K562 (cell line): ENCODE measurements at regions not wholly inside any gene's neighbourhood (a gene's known extent, or its start where the extent isn't known, plus 50 kb on each side); places are given as distances from the start of the nearest gene placed in this dataset.

ENCODE experiments used
- ATAC-seq: fragments of 200-7000 bp; cut with Tn5 transposase; 3 replicates; pipeline ENCODE4 v1.9.1; 2020; ENCODE audit warnings: moderate library complexity
- BruUV-seq: library from RNA; stranded (reverse); fragments of 400-500 nt; replicated peaks from 2 replicates; lab custom pipeline; 2021; lab: Mats Ljungman, UMichigan
- CTCF ChIA-PET: fragments of 300-600 bp; formaldehyde crosslinking; extraction: SDS; loops from one replicate; lab custom pipeline; 2021; ENCODE audit warnings: low intra/inter-chr PET ratio; lab: Yijun Ruan, JAX
- POLR2A ChIA-PET: fragments of 300-600, 350-650 bp; sonication (Branson Sonifier 250); formaldehyde crosslinking; extraction: SDS; loops from one replicate; lab custom pipeline; 2021; ENCODE audit warnings: antibody characterized with exemption, inconsistent platforms; lab: Yijun Ruan, JAX
- DNase-seq, 4 experiments: peaks; one replicate each; pipeline versions ENCODE4 v3.0.0 to v3.0.0-alpha.2; 2011 to 2018; ENCODE audit warnings: low spot score in 3 of 4, mixed read lengths in 3 of 4; ENCODE audit errors: extremely low read depth in 1 of 4
- FAIRE-seq: peaks from 2 replicates; lab custom pipeline; 2011; peaks lifted over from hg19 to GRCh38; lab: Jason Lieb, UNC
- H2AFZ ChIP-seq: 2 replicates; pipeline ENCODE4 v1.6.0; 2011; ENCODE audit warnings: low read depth, low read length, control low read depth, inconsistent platforms
- H3K27ac ChIP-seq: fragments of 200-600 bp; 3 replicates; pipeline ENCODE4 v1.8.0; 2011; ENCODE audit warnings: low read depth, mild to moderate bottlenecking, control low read depth, inconsistent platforms, low read length, moderate library complexity, mixed read lengths; ENCODE audit errors: extremely low read depth
- H3K27me3 ChIP-seq, 2 experiments: fragments of 300-600 bp in 1 of 2; 2 replicates in 1 of 2; 3 replicates in 1 of 2; pipeline versions ENCODE4 v1.6.0 to v1.8.0; 2011; ENCODE audit warnings: inconsistent platforms in 2 of 2, low read length in 2 of 2, mild to moderate bottlenecking in 1 of 2, mixed read lengths in 1 of 2, moderate library complexity in 1 of 2; ENCODE audit not compliant: control insufficient read depth in 2 of 2, insufficient read depth in 2 of 2
- H3K36me3 ChIP-seq: fragments of 300-600 bp; 3 replicates; pipeline ENCODE4 v1.8.0; 2011; ENCODE audit warnings: mild to moderate bottlenecking, low read length, inconsistent platforms; ENCODE audit not compliant: control insufficient read depth, insufficient read depth
- H3K4me1 ChIP-seq, 2 experiments: fragments of 200-600 bp in 1 of 2; replicated peaks in 1 of 2; 2 replicates in 1 of 2; 3 replicates in 1 of 2; pipeline versions ENCODE4 v1.5.1 to v1.8.0; 2011; ENCODE audit warnings: inconsistent platforms in 2 of 2, low read length in 2 of 2, mild to moderate bottlenecking in 1 of 2, mixed read lengths in 1 of 2, moderate library complexity in 1 of 2; ENCODE audit not compliant: control insufficient read depth in 2 of 2, insufficient read depth in 2 of 2
- H3K4me2 ChIP-seq: 2 replicates; pipeline ENCODE4 v1.6.1; 2011; ENCODE audit warnings: low read length, control low read depth, inconsistent platforms, mixed read lengths; ENCODE audit not compliant: insufficient read depth
- H3K4me3 ChIP-seq: fragments of 200-600 bp; sonication (generic), shearing (Covaris generic); 2 replicates; pipeline ENCODE4 v1.5.1; 2016; ENCODE audit warnings: control low read depth, inconsistent platforms
- H3K79me2 ChIP-seq: fragments of 200-600 bp; 3 replicates; pipeline ENCODE4 v1.8.0; 2011; ENCODE audit warnings: low read length, inconsistent platforms; ENCODE audit not compliant: control insufficient read depth, insufficient read depth
- H3K9ac ChIP-seq, 2 experiments: 2 replicates each; pipeline versions ENCODE4 v1.6.0 to v1.6.1; 2011; ENCODE audit warnings: low read depth in 2 of 2, low read length in 2 of 2, control low read depth in 1 of 2, inconsistent platforms in 1 of 2, mild to moderate bottlenecking in 1 of 2, mixed read lengths in 1 of 2; ENCODE audit not compliant: insufficient read depth in 1 of 2
- H3K9me1 ChIP-seq: one replicate; pipeline ENCODE4 v1.6.0; 2011; ENCODE audit warnings: inconsistent platforms, mild to moderate bottlenecking, low read length, moderate library complexity; ENCODE audit not compliant: control insufficient read depth, insufficient read depth
- H3K9me3 ChIP-seq: replicated peaks from 2 replicates; pipeline ENCODE4 v1.5.1; 2011; ENCODE audit warnings: low read depth, low read length, inconsistent platforms; ENCODE audit not compliant: control insufficient read depth, insufficient read depth
- H4K20me1 ChIP-seq: replicated peaks from 2 replicates; pipeline ENCODE4 v1.6.1; 2011; ENCODE audit warnings: low read length, inconsistent platforms, mixed read lengths; ENCODE audit not compliant: control insufficient read depth, insufficient read depth
- E2F6 ChIP-seq, 2 experiments: IDR thresholded peaks; 2 replicates each; pipeline ENCODE4 v1.6.1; 2011; ENCODE audit warnings: borderline replicate concordance in 1 of 2, control low read depth in 1 of 2, low read depth in 1 of 2, low read length in 1 of 2, mild to moderate bottlenecking in 1 of 2, mixed read lengths in 1 of 2, moderate library complexity in 1 of 2; ENCODE audit not compliant: insufficient read depth in 1 of 2, insufficient read length in 1 of 2, poor library complexity in 1 of 2, severe bottlenecking in 1 of 2; ENCODE audit errors: extremely low read depth in 1 of 2
- ELF2 ChIP-seq: fragments of 250-450 bp; sonication (Bioruptor Pico); IDR thresholded peaks from 2 replicates; pipeline ENCODE4 v1.5.0; 2021; ENCODE audit warnings: mild to moderate bottlenecking
- ELF4 ChIP-seq: fragments of 450-650 bp; formaldehyde crosslinking; IDR thresholded peaks from 2 replicates; pipeline ENCODE4 v1.4.0; 2022; ENCODE audit warnings: missing genetic modification characterization
- HIVEP1 ChIP-seq: fragments of 250-450 bp; sonication (Bioruptor Pico); IDR thresholded peaks from 2 replicates; pipeline ENCODE4 v1.4.0; 2020; ENCODE audit warnings: mild to moderate bottlenecking
- HMG20A ChIP-seq: fragments of 450-650 bp; formaldehyde crosslinking; conservative IDR thresholded peaks from 2 replicates; pipeline ENCODE4 v1.4.0; 2020; ENCODE audit warnings: mild to moderate bottlenecking, mixed read lengths
- HMGN3 ChIP-seq: IDR thresholded peaks from 2 replicates; pipeline ENCODE4 v1.6.1; 2011; ENCODE audit warnings: borderline replicate concordance, low read depth, mild to moderate bottlenecking, mixed read lengths, low read length; ENCODE audit not compliant: insufficient read length; ENCODE audit errors: extremely low read depth
- IRF2 ChIP-seq: sonication (generic); formaldehyde crosslinking; IDR thresholded peaks from 2 replicates; pipeline ENCODE4 v1.8.1; 2022; ENCODE audit warnings: mild to moderate bottlenecking, missing genetic modification reagents
- MEF2A ChIP-seq: IDR thresholded peaks from 2 replicates; pipeline ENCODE4 v1.6.1; 2011; ENCODE audit warnings: low read depth, mild to moderate bottlenecking, low read length, moderate library complexity; ENCODE audit not compliant: control insufficient read depth
- NFIC ChIP-seq: fragments of 450-650 bp; IDR thresholded peaks from 2 replicates; pipeline ENCODE4 v1.6.1; 2017; ENCODE audit warnings: mild to moderate bottlenecking, inconsistent platforms
- NR2C2 ChIP-seq, 2 experiments: fragments of 200-800 bp in 1 of 2; sonication (Bioruptor generic) in 1 of 2; sonication (generic) in 1 of 2; formaldehyde crosslinking in 1 of 2; IDR thresholded peaks; 2 replicates each; pipeline versions ENCODE4 v1.6.1 to v1.8.0; 2016 to 2022; ENCODE audit warnings: mild to moderate bottlenecking in 1 of 2, missing compliant biosample characterization in 1 of 2, missing genetic modification characterization in 1 of 2, missing genetic modification reagents in 1 of 2
- RB1 ChIP-seq: fragments of 450-650 bp; IDR thresholded peaks from 2 replicates; pipeline ENCODE4 v1.6.1; 2017; ENCODE audit warnings: low read depth, mild to moderate bottlenecking
- RCOR1 ChIP-seq, 2 experiments: IDR thresholded peaks; 2 replicates each; pipeline ENCODE4 v1.6.1; 2012; ENCODE audit warnings: low read depth in 2 of 2, low read length in 2 of 2, borderline replicate concordance in 1 of 2, improper control_type of control experiment in 1 of 2
- SOX6 ChIP-seq: fragments of 450-650 bp; IDR thresholded peaks from 2 replicates; pipeline ENCODE4 v1.6.1; 2014; ENCODE audit warnings: mild to moderate bottlenecking
- TRIM24 ChIP-seq, 2 experiments: fragments of 450-650 bp; IDR thresholded peaks; 2 replicates each; pipeline ENCODE4 v1.6.1; 2016
- YY1 ChIP-seq, 3 experiments: IDR thresholded peaks; 2 replicates each; pipeline ENCODE4 v1.6.1; 2011; ENCODE audit warnings: low read length in 2 of 3, mild to moderate bottlenecking in 2 of 3, moderate library complexity in 2 of 3, borderline replicate concordance in 1 of 3, control low read depth in 1 of 3, low read depth in 1 of 3; ENCODE audit not compliant: insufficient read depth in 3 of 3, insufficient replicate concordance in 2 of 3, control insufficient read depth in 1 of 3, insufficient read length in 1 of 3; ENCODE audit errors: extremely low read depth in 1 of 3
- ZBED1 ChIP-seq: IDR thresholded peaks from 2 replicates; pipeline ENCODE4 v1.6.1; 2014
- ZNF311 ChIP-seq: fragments of 250-450 bp; sonication (Bioruptor Pico); IDR thresholded peaks from 2 replicates; pipeline ENCODE4 v1.4.0; 2020; ENCODE audit warnings: mild to moderate bottlenecking, moderate library complexity
- ZNF592 ChIP-seq: fragments of 450-650 bp; IDR thresholded peaks from 2 replicates; pipeline ENCODE4 v1.6.1; 2017; ENCODE audit warnings: antibody characterized with exemption, mild to moderate bottlenecking
- WGBS: fragments of 100-300 bp; shearing (Covaris generic); methylation state at CpG from one replicate; pipeline ENCODE4 v1.1.6; 2016; ENCODE audit warnings: low coverage, mixed read lengths; ENCODE audit not compliant: insufficient coverage; ENCODE audit errors: missing lambda C conversion rate; 5-methylcytosine and 5-hydroxymethylcytosine counted together
- in situ Hi-C: fragments of 300-500 bp; cut with MboI; formaldehyde crosslinking; loops from 4 replicates; pipeline ENCODE4 v1.15.0; 2018; ENCODE audit warnings: inconsistent platforms, mixed read lengths
- intact Hi-C: fragments of 100-400 bp; cut with micrococcal nuclease; formaldehyde crosslinking; loops from 2 replicates; pipeline ENCODE4 v1.14.2; 2022

DNA sequence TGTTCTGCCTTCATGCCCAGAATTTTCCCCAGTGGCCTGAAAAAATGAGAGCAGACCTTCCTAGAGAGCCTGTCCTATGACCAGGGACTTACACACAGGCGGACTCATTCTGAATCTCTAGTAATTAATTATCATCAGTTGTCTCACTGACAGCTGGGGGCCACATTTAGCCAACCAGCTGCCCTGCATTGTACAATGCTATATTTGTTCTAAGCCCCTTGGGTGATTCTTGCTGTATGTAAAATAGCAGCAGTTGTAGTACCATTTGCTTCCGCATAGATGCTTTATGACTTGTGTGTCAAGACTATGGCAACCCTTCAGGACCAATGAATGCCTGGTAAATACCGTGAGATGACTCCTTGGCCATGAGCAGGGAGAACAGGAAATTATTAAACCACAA lies 415.4 kb upstream of the SEMA6A start (continued):
- TF ChIP-seq HMG20A (CRISPR knock-in tag) (no peak), TRIM24 (IDR thresholded peaks at IDR 0.05) (no peak), NFIC (no peak), ELF2 (CRISPR knock-in tag) (no peak)

- in situ Hi-C loops = no loop called here
- FAIRE-seq = no peak
- TF ChIP-seq MEF2A (no peak), SOX6 (no peak), YY1 (IDR thresholded peaks at IDR 0.05; ENCODE audit: borderline replicate concordance in 1 of 3, control insufficient read depth in 1 of 3, extremely low read depth in 1 of 3, insufficient read depth in 3 of 3, insufficient read length in 1 of 3, insufficient replicate concordance in 2 of 3, low read depth in 1 of 3, low read length in 2 of 3) (no peak), RCOR1 (IDR thresholded peaks at IDR 0.05; ENCODE audit: borderline replicate concordance in 1 of 2, low read depth in 2 of 2, low read length in 2 of 2) (no peak), IRF2 (no peak), ELF4 (CRISPR knock-in tag) (no peak), RB1 (no peak), HMGN3 (no peak), NR2C2 (CRISPR knock-in tag; IDR thresholded peaks at IDR 0.05) (no peak), NR2C2 (tag; IDR thresholded peaks at IDR 0.05) (no peak), E2F6 (IDR thresholded peaks at IDR 0.05; ENCODE audit: borderline replicate concordance in 1 of 2, extremely low read depth in 1 of 2, insufficient read depth in 1 of 2, insufficient read length in 1 of 2, low read depth in 1 of 2, low read length in 1 of 2, poor library complexity in 1 of 2, severe bottlenecking in 1 of 2) (no peak), ZNF592 (no peak), HIVEP1 (CRISPR knock-in tag) (no peak), ZBED1 (no peak), ZNF311 (CRISPR knock-in tag) (no peak)
Measured at GRCh38 chr5:116982035-116982434, 407.4 kb upstream of the SEMA6A start.

More at GRCh38 chr5:116982035-116982434, 407.4 kb upstream of the SEMA6A start:
- no peaks in the 10 kb centered on the region for H3K79me2 ChIP-seq
- no peaks in the 10 kb centered on the region for H3K9me1 ChIP-seq
- H3K9me3 ChIP-seq = no peaks in the 10 kb centered on the region
- no TSS peak for BruUV-seq
- DNase-seq = no peak
- ChIA-PET CTCF (no interaction called here), POLR2A (no interaction called here)
- no peaks in the 10 kb centered on the region for H3K36me3 ChIP-seq
- intact Hi-C loops = no loop called here
- no peak for ATAC-seq
- H3K4me1 ChIP-seq = no peaks in the 10 kb centered on the region
- H3K9ac ChIP-seq = no peak overlapping the region
- H2AFZ ChIP-seq = no peak overlapping the region
- 1% methylated on average over 6 of the region's 6 CpGs for whole genome bisulfite sequencing
- no peaks in the 10 kb centered on the region for H4K20me1 ChIP-seq
- H3K27ac ChIP-seq = no peak overlapping the region
- no peaks in the 10 kb centered on the region for H3K27me3 ChIP-seq
- H3K4me2 ChIP-seq = no peak overlapping the region
- H3K4me3 ChIP-seq = no peak overlapping the region
